B cell (primary cell): ENCODE measurements at regions not wholly inside any gene's neighbourhood (a gene's known extent, or its start where the extent isn't known, plus 50 kb on each side); places are given as distances from the start of the nearest gene placed in this dataset.

Experiments
- ATAC-seq: fragments of 200-7000 bp; cut with Tn5 transposase; one replicate; pipeline ENCODE4 v1.10.0; 2021; ENCODE audit warnings: low read depth, mild to moderate bottlenecking, moderate number of reproducible peaks, moderate library complexity
- CTCF ChIA-PET: fragments of 350-600 bp; sonication (Branson Sonifier 250); formaldehyde crosslinking; loops from one replicate; lab custom pipeline; 2021; ENCODE audit warnings: antibody characterized with exemption, inconsistent platforms; lab: Charles Lee
- POLR2A ChIA-PET: fragments of 350-600 bp; sonication (Branson Sonifier 250); formaldehyde crosslinking; loops from one replicate; lab custom pipeline; 2021; ENCODE audit warnings: antibody characterized with exemption; lab: Charles Lee
- DNase-seq: peaks from one replicate; pipeline ENCODE4 v3.0.0; 2013
- H2AFZ ChIP-seq: 2 replicates; pipeline ENCODE4 v1.6.1; 2012; ENCODE audit warnings: mild to moderate bottlenecking, low read depth, low read length; ENCODE audit not compliant: insufficient read depth, poor library complexity, severe bottlenecking
- H3K27ac ChIP-seq, 2 donors: 1 replicate in 1 of 2; 2 replicates in 1 of 2; pipeline ENCODE4 v1.5.1; 2012 to 2013; ENCODE audit warnings: low read length in 2 of 2, mild to moderate bottlenecking in 2 of 2, moderate library complexity in 1 of 2
- H3K27me3 ChIP-seq, 4 experiments: fragments of 200-600 bp in 1 of 4; sonication (generic) in 1 of 4; replicated peaks in 1 of 4; 1 replicate in 2 of 4; 2 replicates in 2 of 4; pipeline versions ENCODE4 v1.6.1 to v1.7.0; 2013 to 2016; ENCODE audit warnings: low read length in 3 of 4, mild to moderate bottlenecking in 2 of 4, mixed read lengths in 1 of 4, moderate library complexity in 1 of 4; ENCODE audit not compliant: insufficient read depth in 4 of 4, control insufficient read depth in 3 of 4; ENCODE audit errors: control extremely low read depth in 1 of 4
- H3K36me3 ChIP-seq, 2 experiments: replicated peaks in 1 of 2; 1 replicate in 1 of 2; 2 replicates in 1 of 2; pipeline versions ENCODE4 v1.6.1 to v1.7.1; 2013; ENCODE audit warnings: low read length in 1 of 2; ENCODE audit not compliant: insufficient read depth in 2 of 2, control insufficient read depth in 1 of 2; ENCODE audit errors: control extremely low read depth in 1 of 2, extremely low read depth in 1 of 2
- H3K4me1 ChIP-seq, 2 donors: fragments of 200-600 bp in 1 of 2; sonication (generic) in 1 of 2; 1 replicate in 1 of 2; 2 replicates in 1 of 2; pipeline versions ENCODE4 v1.5.1 to v1.6.1; 2013 to 2017; ENCODE audit warnings: low read length in 2 of 2; ENCODE audit not compliant: control insufficient read depth in 2 of 2, insufficient read depth in 2 of 2
- H3K4me2 ChIP-seq: replicated peaks from 2 replicates; pipeline ENCODE3; 2012; ENCODE audit warnings: mild to moderate bottlenecking, low read depth, low read length; ENCODE audit not compliant: poor library complexity, severe bottlenecking
- H3K4me3 ChIP-seq, 5 experiments: fragments of 200-600 bp in 1 of 5; sonication (generic) in 1 of 5; 1 replicate in 3 of 5; 2 replicates in 2 of 5; pipeline versions ENCODE4 v1.5.1 to v1.7.0; 2011 to 2016; ENCODE audit warnings: low read length in 4 of 5, mild to moderate bottlenecking in 4 of 5, low read depth in 2 of 5, control low read depth in 1 of 5, moderate library complexity in 1 of 5; ENCODE audit not compliant: insufficient read depth in 1 of 5; ENCODE audit errors: control extremely low read depth in 1 of 5, extremely low read depth in 1 of 5
- H3K79me2 ChIP-seq: fragments of 200-600 bp; sonication (generic); one replicate; pipeline ENCODE4 v1.6.0; 2016; ENCODE audit warnings: low read length; ENCODE audit not compliant: control insufficient read depth, insufficient read depth
- H3K9ac ChIP-seq: fragments of 200-600 bp; sonication (generic); 2 replicates; pipeline ENCODE4 v1.6.1; 2017; ENCODE audit warnings: mild to moderate bottlenecking, low read length, moderate library complexity
- H3K9me3 ChIP-seq, 3 donors: one replicate each; pipeline versions ENCODE4 v1.6.1 to v1.7.1; 2013; ENCODE audit warnings: low read length in 2 of 3; ENCODE audit not compliant: control insufficient read depth in 2 of 3, insufficient read depth in 1 of 3; ENCODE audit errors: control extremely low read depth in 1 of 3
- H4K20me1 ChIP-seq: 2 replicates; pipeline ENCODE4 v1.6.0; 2012; ENCODE audit warnings: mild to moderate bottlenecking, low read length; ENCODE audit not compliant: insufficient read depth, control insufficient read depth, poor library complexity, severe bottlenecking
- H3K27ac Mint-ChIP-seq: one replicate; pipeline ENCODE4 v1.8.0; 2021; ENCODE audit warnings: mixed read lengths
- H3K27me3 Mint-ChIP-seq: one replicate; pipeline ENCODE4 v1.8.0; 2021; ENCODE audit warnings: mixed read lengths
- H3K4me1 Mint-ChIP-seq: one replicate; pipeline ENCODE4 v1.8.0; 2021; ENCODE audit warnings: mixed read lengths
- H3K4me3 Mint-ChIP-seq: one replicate; pipeline ENCODE4 v1.8.0; 2021; ENCODE audit warnings: mixed read lengths
- H3K9me3 Mint-ChIP-seq: one replicate; pipeline ENCODE4 v1.8.0; 2022; ENCODE audit warnings: mixed read lengths; ENCODE audit not compliant: insufficient read depth
- EZH2 ChIP-seq: IDR thresholded peaks from 2 replicates; pipeline ENCODE4 v1.6.1; 2012; ENCODE audit warnings: borderline replicate concordance, low read depth, mild to moderate bottlenecking, moderate library complexity, low read length; ENCODE audit not compliant: insufficient read depth, poor library complexity, severe bottlenecking
- WGBS: methylation state at CpG from one replicate; pipeline ENCODE4 v1.1.5; 2013; ENCODE audit warnings: missing lambda C conversion rate; ENCODE audit not compliant: insufficient coverage; 5-methylcytosine and 5-hydroxymethylcytosine counted together
- intact Hi-C: fragments of 100-400 bp; cut with micrococcal nuclease; formaldehyde crosslinking; loops from one replicate; pipeline ENCODE4 v1.10.0; 2022
- TF ChIP-seq, protein P1 (sequence below): fragments of 200-600 bp; IDR thresholded peaks from one replicate; pipeline ENCODE4 v1.8.0; 2022; ENCODE audit warnings: antibody characterized with exemption, mild to moderate bottlenecking

DNA sequence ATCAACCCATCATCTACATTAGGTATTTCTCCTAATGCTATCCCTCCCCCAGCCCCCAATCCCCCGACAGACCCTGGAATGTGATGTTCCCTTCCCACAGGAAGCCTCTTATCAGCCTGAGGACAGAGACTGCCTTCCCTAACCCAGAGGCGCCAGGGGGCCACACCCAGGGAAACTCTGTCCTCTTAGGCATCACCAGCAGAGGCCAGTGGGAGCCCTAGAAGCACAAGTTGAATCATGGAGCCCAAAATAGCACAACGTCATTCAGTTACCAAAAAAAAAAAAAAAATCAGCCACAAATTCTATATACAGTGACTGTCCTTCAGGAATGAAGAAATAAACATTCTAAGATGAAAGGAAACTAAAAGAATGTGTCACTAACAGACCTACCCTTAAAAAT, 625.7 kb downstream of the TFAP2A start:
- CTCF ChIA-PET, result no interaction called here
- Mint-ChIP-seq H3K4me3 (no peak overlapping the region), H3K4me1 (no peaks in the 10 kb centered on the region), H3K9me3 (no peaks in the 10 kb centered on the region), H3K27ac (no peak overlapping the region), H3K27me3 (no peaks in the 10 kb centered on the region)
- no peak for TF ChIP-seq EZH2
- TF ChIP-seq, protein P1, sequence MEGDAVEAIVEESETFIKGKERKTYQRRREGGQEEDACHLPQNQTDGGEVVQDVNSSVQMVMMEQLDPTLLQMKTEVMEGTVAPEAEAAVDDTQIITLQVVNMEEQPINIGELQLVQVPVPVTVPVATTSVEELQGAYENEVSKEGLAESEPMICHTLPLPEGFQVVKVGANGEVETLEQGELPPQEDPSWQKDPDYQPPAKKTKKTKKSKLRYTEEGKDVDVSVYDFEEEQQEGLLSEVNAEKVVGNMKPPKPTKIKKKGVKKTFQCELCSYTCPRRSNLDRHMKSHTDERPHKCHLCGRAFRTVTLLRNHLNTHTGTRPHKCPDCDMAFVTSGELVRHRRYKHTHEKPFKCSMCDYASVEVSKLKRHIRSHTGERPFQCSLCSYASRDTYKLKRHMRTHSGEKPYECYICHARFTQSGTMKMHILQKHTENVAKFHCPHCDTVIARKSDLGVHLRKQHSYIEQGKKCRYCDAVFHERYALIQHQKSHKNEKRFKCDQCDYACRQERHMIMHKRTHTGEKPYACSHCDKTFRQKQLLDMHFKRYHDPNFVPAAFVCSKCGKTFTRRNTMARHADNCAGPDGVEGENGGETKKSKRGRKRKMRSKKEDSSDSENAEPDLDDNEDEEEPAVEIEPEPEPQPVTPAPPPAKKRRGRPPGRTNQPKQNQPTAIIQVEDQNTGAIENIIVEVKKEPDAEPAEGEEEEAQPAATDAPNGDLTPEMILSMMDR, result no peak
- Histone ChIP-seq H3K79me2 (no peaks in the 10 kb centered on the region), H3K9ac (no peak overlapping the region), H3K27ac (no peak overlapping the region), H3K4me1 (no peaks in the 10 kb centered on the region), H2AFZ (no peak overlapping the region), H3K4me2 (no peak overlapping the region), H3K9me3 (no peaks in the 10 kb centered on the region), H4K20me1 (no peaks in the 10 kb centered on the region), H3K27me3 (no peaks in the 10 kb centered on the region), H3K4me3 (no peak overlapping the region), H3K36me3 (no peaks in the 10 kb centered on the region)
- intact Hi-C loops, result no loop called here
- no peak for DNase-seq
- no peak for ATAC-seq
- POLR2A ChIA-PET, result no interaction called here
- 57% methylated on average over 1 of the region's 3 CpGs for WGBS

DNA sequence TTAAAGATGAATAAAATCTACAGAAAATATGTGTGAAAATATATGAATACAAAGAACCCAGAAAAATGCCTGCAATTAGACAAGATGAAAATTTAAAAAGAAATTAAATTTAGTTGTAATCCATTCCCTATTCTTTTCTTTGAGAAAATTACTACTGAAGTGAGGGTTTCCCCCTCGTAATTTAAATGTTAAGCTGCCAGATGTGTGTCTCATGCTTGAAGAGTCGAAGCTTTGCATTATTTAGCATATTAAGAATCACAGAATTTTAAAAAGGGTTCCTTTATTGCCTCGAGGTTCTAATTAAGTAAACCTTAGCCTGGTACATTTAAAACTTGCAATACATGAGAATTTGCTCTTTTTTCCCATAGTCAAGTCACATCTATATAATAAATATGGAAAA, 630.1 kb downstream of the TFAP2A start:
- no peaks in the 10 kb centered on the region for H3K9me3 Mint-ChIP-seq
- Histone ChIP-seq H3K27ac (no peak overlapping the region), H3K4me2 (no peak overlapping the region), H3K27me3 (no peaks in the 10 kb centered on the region), H3K79me2 (no peaks in the 10 kb centered on the region), H3K36me3 (no peaks in the 10 kb centered on the region), H2AFZ (no peak overlapping the region), H4K20me1 (no peaks in the 10 kb centered on the region), H3K4me1 (no peaks in the 10 kb centered on the region), H3K9ac (no peak overlapping the region), H3K9me3 (no peaks in the 10 kb centered on the region), H3K4me3 (no peak overlapping the region)
- no peaks in the 10 kb centered on the region for H3K4me1 Mint-ChIP-seq
- ATAC-seq (no peak), DNase-seq (no peak)
- intact Hi-C loops, result no loop called here
- H3K27ac Mint-ChIP-seq, result no peak overlapping the region
- CTCF ChIA-PET, result no interaction called here
- no peak overlapping the region for H3K4me3 Mint-ChIP-seq
- H3K27me3 Mint-ChIP-seq, result no peaks in the 10 kb centered on the region
- no CpG with 5 or more reads among the region's 3 CpGs for WGBS
- POLR2A ChIA-PET, result no interaction called here
- no peak for TF ChIP-seq EZH2
